Keratinocyte (primary cell): ENCODE measurements at regions not wholly inside any gene's neighbourhood (a gene's known extent, or its start where the extent isn't known, plus 50 kb on each side); places are given as distances from the start of the nearest gene placed in this dataset.

Experiments
- DNase-seq: peaks from one replicate; pipeline ENCODE4 v3.0.0-alpha.2; 2011; ENCODE audit warnings: low read depth, missing footprints, low spot score
- FAIRE-seq: peaks from 2 replicates; lab custom pipeline; 2011; peaks lifted over from hg19 to GRCh38; lab: Jason Lieb, UNC
- H2AFZ ChIP-seq: 2 replicates; pipeline ENCODE4 v1.6.0; 2012; ENCODE audit warnings: low read length, control low read depth, inconsistent platforms; ENCODE audit not compliant: control insufficient read depth
- H3K27ac ChIP-seq: 2 replicates; pipeline ENCODE4 v1.5.1; 2011; ENCODE audit warnings: low read length; ENCODE audit not compliant: control insufficient read depth, insufficient read depth
- H3K27me3 ChIP-seq: 3 replicates; pipeline ENCODE4 v1.6.0; 2011; ENCODE audit warnings: low read length; ENCODE audit not compliant: control insufficient read depth, insufficient read depth; ENCODE audit errors: extremely low read depth
- H3K36me3 ChIP-seq, 2 experiments: 2 replicates in 1 of 2; 3 replicates in 1 of 2; pipeline ENCODE4 v1.5.1; 2011; ENCODE audit warnings: low read length in 2 of 2, mild to moderate bottlenecking in 1 of 2; ENCODE audit not compliant: control insufficient read depth in 2 of 2, insufficient read depth in 2 of 2; ENCODE audit errors: extremely low read depth in 1 of 2
- H3K4me1 ChIP-seq: 3 replicates; pipeline ENCODE4 v1.5.1; 2011; ENCODE audit warnings: low read length; ENCODE audit not compliant: control insufficient read depth, insufficient read depth; ENCODE audit errors: extremely low read depth
- H3K4me2 ChIP-seq: 3 replicates; pipeline ENCODE4 v1.6.0; 2011; ENCODE audit warnings: low read depth, low read length; ENCODE audit not compliant: control insufficient read depth, insufficient read depth; ENCODE audit errors: extremely low read depth
- H3K4me3 ChIP-seq, 3 experiments: fragments of 200-600 bp in 1 of 3; sonication (generic) in 1 of 3; 2 replicates in 2 of 3; 3 replicates in 1 of 3; pipeline ENCODE4 v1.5.1; 2011 to 2016; ENCODE audit warnings: low read length in 3 of 3, mild to moderate bottlenecking in 3 of 3, control low read depth in 2 of 3, inconsistent platforms in 1 of 3, low read depth in 1 of 3, mixed read lengths in 1 of 3, mixed run types in 1 of 3, moderate library complexity in 1 of 3; ENCODE audit not compliant: control insufficient read depth in 2 of 3, insufficient read depth in 2 of 3; ENCODE audit errors: extremely low read depth in 1 of 3
- H3K79me2 ChIP-seq: 2 replicates; pipeline ENCODE4 v1.6.0; 2012; ENCODE audit warnings: low read length; ENCODE audit not compliant: control insufficient read depth, insufficient read depth
- H3K9ac ChIP-seq: 3 replicates; pipeline ENCODE4 v1.6.0; 2011; ENCODE audit warnings: low read length; ENCODE audit not compliant: control insufficient read depth, insufficient read depth; ENCODE audit errors: extremely low read depth
- H3K9me1 ChIP-seq: 3 replicates; pipeline ENCODE4 v1.6.0; 2011; ENCODE audit warnings: low read length; ENCODE audit not compliant: control insufficient read depth, insufficient read depth; ENCODE audit errors: extremely low read depth
- H3K9me3 ChIP-seq: 2 replicates; pipeline ENCODE4 v1.5.1; 2012; ENCODE audit warnings: low read depth, low read length; ENCODE audit not compliant: control insufficient read depth
- H4K20me1 ChIP-seq: 3 replicates; pipeline ENCODE4 v1.6.0; 2011; ENCODE audit warnings: low read length; ENCODE audit not compliant: control insufficient read depth, insufficient read depth; ENCODE audit errors: extremely low read depth
- EZH2 ChIP-seq: IDR thresholded peaks from one replicate; pipeline ENCODE4 v1.6.1; 2012; ENCODE audit warnings: inconsistent platforms, mild to moderate bottlenecking, low read length, moderate library complexity
- dilution Hi-C: fragments of 300-500 bp; cut with MboI; formaldehyde crosslinking; loops from one replicate; pipeline ENCODE4 v1.7.0; 2020; ENCODE audit warnings: low sequenced_read_pairs; ENCODE audit not compliant: extremely low pct_ligation_motif_present
- TF ChIP-seq, protein P1 (sequence below), 3 experiments: IDR thresholded peaks in 1 of 3; conservative IDR thresholded peaks in 1 of 3; optimal IDR thresholded peaks in 1 of 3; 2 replicates in 2 of 3; 3 replicates in 1 of 3; pipeline versions ENCODE3 to v1.5.1; 2011; ENCODE audit warnings: low read length in 3 of 3, mild to moderate bottlenecking in 3 of 3, moderate library complexity in 2 of 3, control low read depth in 1 of 3, inconsistent platforms in 1 of 3; ENCODE audit not compliant: insufficient read depth in 2 of 3; ENCODE audit errors: extremely low read depth in 1 of 3

DNA sequence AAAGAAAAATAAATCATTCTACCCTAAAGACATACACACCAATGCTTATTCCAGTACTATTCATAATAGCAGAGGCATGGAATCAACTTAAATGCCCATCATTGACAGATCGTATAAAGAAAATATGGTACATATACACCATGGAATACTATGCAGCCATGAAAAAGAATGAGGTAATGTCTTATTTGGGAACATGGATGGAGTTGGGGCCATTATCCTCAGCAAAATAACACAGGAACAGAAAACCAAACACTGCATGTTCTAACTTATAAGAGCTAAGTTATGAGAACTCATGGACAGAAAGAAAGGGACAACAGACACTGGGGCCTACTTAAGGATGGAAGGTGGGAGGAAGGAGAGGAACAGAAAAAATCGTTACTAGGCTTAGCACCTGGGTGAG lies 527.5 kb upstream of the ST8SIA4 start:
- H3K9me3 ChIP-seq = no peaks in the 10 kb centered on the region
- no peak for DNase-seq
- TF ChIP-seq, protein P1, sequence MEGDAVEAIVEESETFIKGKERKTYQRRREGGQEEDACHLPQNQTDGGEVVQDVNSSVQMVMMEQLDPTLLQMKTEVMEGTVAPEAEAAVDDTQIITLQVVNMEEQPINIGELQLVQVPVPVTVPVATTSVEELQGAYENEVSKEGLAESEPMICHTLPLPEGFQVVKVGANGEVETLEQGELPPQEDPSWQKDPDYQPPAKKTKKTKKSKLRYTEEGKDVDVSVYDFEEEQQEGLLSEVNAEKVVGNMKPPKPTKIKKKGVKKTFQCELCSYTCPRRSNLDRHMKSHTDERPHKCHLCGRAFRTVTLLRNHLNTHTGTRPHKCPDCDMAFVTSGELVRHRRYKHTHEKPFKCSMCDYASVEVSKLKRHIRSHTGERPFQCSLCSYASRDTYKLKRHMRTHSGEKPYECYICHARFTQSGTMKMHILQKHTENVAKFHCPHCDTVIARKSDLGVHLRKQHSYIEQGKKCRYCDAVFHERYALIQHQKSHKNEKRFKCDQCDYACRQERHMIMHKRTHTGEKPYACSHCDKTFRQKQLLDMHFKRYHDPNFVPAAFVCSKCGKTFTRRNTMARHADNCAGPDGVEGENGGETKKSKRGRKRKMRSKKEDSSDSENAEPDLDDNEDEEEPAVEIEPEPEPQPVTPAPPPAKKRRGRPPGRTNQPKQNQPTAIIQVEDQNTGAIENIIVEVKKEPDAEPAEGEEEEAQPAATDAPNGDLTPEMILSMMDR (optimal IDR thresholded peaks at IDR 0.05 in 1 of 3, IDR thresholded peaks at IDR 0.05 in 1 of 3, conservative IDR thresholded peaks at IDR 0.05 in 1 of 3; ENCODE audit: extremely low read depth in 1 of 3, insufficient read depth in 2 of 3, low read length in 3 of 3) = no peak
- no peak for TF ChIP-seq EZH2
- no peak overlapping the region for H3K4me2 ChIP-seq
- FAIRE-seq = no peak
- no peak overlapping the region for H3K4me3 ChIP-seq
- H3K9me1 ChIP-seq = no peaks in the 10 kb centered on the region
- H3K27me3 ChIP-seq = no peaks in the 10 kb centered on the region
- no peaks in the 10 kb centered on the region for H4K20me1 ChIP-seq
- no peak overlapping the region for H3K27ac ChIP-seq
- dilution Hi-C loops = no loop called here
- no peaks in the 10 kb centered on the region for H3K4me1 ChIP-seq
- no peak overlapping the region for H3K9ac ChIP-seq
- H3K36me3 ChIP-seq = no peaks in the 10 kb centered on the region
- H2AFZ ChIP-seq = no peak overlapping the region
- no peaks in the 10 kb centered on the region for H3K79me2 ChIP-seq

DNA sequence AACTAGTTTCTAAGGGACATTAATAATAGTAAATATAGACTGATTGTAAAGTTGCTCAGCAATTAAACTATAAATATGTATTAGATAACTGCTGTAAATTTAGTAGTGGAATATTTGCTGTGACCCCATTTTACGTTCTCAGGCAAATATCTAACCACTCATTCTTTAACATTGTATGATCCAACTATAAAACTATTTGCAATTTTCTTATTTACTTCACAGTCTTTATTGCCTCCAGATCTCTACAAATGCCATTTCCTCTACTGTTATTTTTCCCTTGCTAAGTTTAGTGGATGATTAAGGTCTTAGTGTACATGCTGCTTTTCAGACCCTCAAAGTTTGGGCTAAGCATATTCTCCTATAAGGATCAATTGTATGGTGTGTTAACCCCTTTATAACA lies 526.2 kb upstream of the ST8SIA4 start:
- dilution Hi-C loops = no loop called here
- Histone ChIP-seq H3K27me3 (no peaks in the 10 kb centered on the region), H2AFZ (no peak overlapping the region), H3K79me2 (no peaks in the 10 kb centered on the region), H3K9me1 (no peaks in the 10 kb centered on the region), H3K4me2 (no peak overlapping the region), H3K9me3 (no peaks in the 10 kb centered on the region), H3K27ac (no peak overlapping the region), H3K4me3 (no peak overlapping the region), H3K36me3 (no peaks in the 10 kb centered on the region), H3K4me1 (no peaks in the 10 kb centered on the region), H4K20me1 (no peaks in the 10 kb centered on the region), H3K9ac (no peak overlapping the region)
- no peak for DNase-seq
- FAIRE-seq = no peak
- TF ChIP-seq, protein P1 (optimal IDR thresholded peaks at IDR 0.05 in 1 of 3, IDR thresholded peaks at IDR 0.05 in 1 of 3, conservative IDR thresholded peaks at IDR 0.05 in 1 of 3; ENCODE audit: extremely low read depth in 1 of 3, insufficient read depth in 2 of 3, low read length in 3 of 3) = no peak
